Inflammatory macrophage treated with lipopolysaccharide for 4 hours (primary cell): ENCODE measurements at regions not wholly inside any gene's neighbourhood (a gene's known extent, or its start where the extent isn't known, plus 50 kb on each side); places are given as distances from the start of the nearest gene placed in this dataset.
"Not testable (repeated sequence)": the region's sequence is repeated elsewhere in the genome, so short reads cannot be mapped to it uniquely, and the experiment has no call there.

Experiments
- DNase-seq: peaks from one replicate; pipeline ENCODE4 v3.0.0-alpha.2; 2020

DNA sequence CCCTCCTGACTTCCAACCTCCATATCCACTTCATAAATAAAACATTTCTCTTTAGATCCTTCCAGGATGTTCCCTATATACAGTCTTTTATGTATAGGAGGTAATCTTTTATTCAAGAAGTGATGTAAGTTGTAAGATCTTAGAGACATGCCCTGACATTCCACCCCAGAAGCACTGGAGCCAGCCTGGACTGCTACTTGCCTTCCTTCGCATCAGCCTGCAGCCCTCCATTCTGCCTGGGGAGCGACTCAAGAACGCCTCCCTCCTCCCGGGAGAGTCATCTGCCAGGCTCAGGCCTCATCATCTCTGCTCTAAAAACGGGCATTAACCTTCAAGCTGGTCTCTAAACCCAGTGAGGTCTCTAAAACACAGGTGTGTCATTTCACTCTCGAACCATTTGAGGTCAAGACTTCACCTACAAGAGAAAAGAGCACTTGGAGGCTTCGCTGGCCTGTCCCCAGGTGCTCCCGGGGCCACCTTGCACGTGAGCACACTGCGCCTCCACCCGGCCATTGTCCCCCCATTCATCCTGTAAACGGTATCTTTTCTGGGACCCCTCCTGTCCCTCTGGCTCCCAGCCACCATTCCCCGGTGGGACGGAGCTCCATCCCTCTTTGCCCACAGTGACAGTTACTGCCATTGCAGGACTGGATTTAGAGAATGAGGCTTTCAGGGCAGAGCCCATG is 107.5 kb upstream of the PDE10A start:
- DNase-seq = no peak

DNA sequence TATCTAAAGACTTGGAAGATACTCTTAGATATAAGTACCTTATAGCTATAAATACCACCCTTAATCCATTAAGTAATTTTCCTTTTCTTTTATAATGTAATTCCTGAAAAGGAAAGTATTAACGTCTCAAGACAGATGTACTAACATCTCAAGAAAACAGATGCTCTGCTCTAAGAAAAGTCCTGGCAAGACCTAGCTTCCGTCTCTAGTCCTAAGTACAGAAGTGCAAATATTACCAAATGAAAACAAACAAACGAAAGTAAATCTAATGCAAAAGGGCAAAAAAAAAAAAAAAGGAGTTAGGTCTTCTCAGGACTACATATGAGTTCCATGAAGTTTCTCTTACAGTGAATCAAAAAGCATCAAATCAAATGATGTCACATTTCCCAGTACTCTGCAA is 106.8 kb upstream of the PDE10A start:
- DNase-seq = no peak

DNA sequence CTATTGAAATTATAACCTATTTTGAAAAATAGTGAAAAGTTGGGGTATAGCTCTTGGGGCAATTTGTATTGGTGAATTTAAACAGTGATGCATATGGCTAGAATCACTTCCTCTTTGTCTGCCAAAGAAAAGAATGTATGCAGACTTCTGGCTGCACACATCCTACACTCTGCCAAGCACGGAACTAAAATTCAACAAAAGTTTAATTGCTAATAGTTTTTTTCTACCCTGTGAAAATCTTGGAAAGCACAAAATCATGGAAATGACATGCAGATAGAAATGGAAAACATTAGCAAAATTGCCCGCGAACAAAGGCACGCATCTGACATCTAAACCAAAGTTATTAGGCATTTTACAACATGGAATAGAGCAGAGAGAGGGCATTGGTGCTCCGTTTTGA is 106.4 kb upstream of the PDE10A start:
- no peak for DNase-seq

DNA sequence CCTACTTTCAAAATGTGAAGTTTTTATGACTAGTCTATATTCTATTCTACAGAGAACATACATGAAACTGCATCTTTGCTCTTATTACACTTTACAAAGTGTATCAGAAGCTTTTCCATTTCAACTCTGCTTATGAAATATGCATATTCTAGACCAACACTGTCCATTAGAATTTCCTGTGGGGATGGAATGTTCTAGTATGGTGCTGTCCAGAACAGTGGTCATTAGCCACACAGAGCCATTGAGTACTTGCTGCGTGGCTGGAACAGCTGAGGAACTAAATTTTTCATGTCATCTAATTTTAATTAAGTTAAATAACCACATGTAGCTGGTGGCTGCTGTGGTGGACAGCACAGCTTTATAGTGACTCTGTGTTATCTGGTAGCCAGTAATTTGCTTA is 105.9 kb upstream of the PDE10A start:
- DNase-seq = no peak

DNA sequence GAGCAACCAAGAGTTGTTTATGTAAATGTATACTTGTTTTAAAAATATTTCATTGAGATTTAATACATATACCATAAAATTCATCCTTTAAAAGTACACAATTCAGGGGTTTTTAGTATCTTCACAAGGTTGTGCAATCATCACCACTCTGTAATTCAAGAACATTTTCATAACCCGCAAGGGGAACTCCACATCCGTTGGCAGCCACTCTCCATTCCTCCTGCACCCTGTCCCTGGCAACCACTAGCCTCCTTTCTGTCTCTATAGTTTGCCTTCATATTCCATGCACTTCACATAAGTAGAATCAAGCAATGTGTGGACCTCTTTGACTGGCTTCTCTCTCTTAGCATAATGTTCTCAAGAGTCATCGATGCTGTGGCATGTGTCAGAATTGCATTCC is 104.2 kb upstream of the PDE10A start:
- DNase-seq = no peak

DNA sequence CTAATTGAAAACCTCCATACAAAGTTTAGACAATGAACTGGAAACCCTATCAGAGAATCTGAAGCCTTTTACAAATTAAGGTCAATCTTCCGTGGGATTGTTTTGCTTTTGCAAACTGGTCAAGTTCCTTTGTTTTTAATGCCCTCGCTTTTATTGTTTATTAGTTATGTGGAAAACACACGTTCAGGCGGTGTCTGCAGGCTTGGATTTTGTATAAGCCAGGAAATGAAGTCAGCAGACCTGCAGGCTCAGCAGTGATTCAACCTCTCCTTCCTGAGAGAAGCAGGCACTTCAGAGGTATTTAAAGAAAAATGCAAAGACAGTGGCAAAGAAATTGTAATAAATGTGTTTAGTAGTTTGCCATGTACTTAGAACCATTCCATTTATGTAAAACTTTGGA is 103.4 kb upstream of the PDE10A start:
- no peak for DNase-seq

DNA sequence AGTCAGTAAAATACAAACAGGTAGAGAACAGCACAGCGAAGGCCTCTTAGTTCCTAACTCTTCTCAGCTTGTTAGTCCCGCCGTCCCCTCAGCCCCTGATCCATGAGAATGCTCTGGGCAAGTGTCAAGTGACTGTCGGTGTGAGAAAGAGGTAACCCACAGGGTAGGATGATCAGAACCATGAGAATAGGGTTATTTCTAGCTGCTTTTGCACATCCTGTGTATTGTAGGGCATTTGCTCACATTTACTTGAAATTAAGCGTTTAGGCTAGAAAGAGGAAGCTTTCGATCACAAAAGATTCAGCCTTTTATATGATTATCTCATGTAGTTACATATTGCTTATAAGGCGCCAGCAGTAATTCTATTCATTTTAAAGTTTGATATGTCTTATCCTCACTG is 103.0 kb upstream of the PDE10A start:
- no peak for DNase-seq

DNA sequence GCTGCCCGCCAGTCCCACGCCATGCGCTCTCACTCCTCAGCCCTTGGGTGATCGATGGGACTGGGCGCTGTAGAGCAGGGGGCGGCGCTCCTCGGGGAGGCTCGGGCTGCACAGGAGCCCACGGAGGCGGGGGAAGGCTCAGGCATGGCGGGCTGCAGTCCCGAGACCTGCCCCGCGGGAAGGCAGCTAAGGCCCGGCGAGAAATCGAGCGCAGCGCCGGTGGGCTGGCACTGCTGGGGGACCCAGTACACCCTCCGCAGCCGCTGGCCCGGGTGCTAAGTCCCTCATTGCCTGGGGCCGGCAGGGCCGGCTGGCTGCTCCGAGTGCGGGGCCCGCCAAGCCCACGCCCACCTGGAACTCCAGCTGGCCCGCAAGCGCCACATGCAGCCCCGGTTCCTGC is 102.2 kb upstream of the PDE10A start:
- not testable (repeated sequence) for DNase-seq

DNA sequence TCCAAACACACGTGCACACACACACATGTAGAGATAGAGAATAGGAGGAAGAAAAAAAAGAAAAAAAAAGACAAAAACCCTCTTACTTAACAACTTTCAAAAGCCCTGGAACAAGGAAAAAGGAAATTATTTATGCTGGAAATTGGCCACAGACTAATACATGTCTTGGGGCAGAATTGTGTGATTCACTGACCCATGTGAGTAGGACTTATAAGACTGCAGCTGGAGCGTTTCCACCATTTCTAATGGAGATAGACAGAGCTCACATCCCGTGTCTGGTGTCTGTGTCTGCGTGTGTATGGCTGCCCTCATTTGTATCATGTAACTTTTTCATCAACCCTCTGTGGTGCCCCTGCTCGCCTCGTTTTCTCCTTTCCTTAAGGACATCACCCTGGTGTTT is 99.8 kb upstream of the PDE10A start:
- no peak for DNase-seq

DNA sequence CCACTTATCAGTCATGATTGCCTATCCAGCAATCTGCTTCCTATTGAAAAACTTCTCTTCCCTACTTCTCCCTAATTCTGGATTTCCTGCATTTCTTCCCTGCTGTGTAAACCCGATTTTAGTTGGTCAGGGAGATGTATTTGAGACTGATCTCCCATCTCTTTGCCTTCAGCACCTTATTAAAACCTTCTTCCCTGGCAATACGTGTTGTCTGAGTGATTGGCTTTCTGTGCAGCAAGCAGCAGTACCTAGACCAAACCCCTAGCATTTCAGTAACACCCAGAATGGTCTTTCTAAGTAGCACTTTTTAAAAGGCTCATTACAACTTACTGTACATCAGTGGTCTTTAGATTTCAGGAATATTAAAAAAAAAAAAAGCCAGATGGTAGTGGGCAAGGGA is 99.1 kb upstream of the PDE10A start:
- DNase-seq = no peak

DNA sequence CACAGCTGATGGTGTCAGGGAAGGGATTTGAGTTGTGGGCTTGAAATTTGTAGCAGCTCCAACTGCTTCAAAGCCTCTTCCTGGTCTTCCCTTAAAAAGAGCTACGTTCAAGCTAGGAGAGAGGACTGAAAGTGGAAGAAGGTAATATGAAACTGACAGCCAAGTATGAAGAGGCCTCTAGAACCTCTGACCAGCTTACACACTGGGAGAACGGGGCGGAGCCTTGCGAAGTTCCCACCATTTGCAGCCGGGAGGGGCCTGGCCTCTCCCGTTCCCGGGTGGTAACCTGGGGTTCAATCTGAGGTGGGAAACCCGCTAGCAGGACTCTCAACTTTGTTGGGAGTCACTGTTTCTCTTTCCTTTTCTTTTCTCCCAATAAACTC is 97.8 kb upstream of the PDE10A start:
- DNase-seq = no peak

DNA sequence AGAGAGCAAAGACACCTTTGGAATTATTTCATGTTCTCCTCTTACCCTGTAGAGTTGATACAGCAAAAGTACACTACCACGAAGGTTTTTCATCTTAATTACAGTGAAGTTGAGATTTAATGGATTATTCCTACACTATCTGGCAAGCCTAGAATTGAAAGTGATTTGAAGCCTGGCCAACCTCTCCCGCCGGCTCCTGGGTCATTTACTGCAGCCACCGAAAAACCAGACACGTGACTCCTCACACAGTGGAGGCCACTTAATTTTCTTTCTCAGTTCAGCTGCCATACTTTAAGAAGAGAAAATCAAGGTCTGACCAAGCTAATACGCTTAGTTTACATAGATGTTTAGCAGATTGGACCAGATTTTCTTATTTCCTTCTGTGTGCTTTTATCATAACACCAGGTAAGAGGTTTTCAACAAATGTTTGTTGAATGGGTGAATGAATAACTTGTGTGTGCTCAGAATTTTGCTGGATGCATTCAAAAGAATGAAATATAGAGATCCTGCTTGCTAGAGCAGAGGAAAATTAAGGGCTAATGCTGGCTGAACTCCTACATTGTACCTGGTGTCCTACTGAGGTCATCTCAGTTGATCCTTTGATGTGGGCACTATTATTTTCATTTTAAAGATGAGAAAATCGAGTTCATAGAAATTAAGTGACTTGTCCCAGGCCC is 97.2 kb upstream of the PDE10A start:
- DNase-seq = no peak

DNA sequence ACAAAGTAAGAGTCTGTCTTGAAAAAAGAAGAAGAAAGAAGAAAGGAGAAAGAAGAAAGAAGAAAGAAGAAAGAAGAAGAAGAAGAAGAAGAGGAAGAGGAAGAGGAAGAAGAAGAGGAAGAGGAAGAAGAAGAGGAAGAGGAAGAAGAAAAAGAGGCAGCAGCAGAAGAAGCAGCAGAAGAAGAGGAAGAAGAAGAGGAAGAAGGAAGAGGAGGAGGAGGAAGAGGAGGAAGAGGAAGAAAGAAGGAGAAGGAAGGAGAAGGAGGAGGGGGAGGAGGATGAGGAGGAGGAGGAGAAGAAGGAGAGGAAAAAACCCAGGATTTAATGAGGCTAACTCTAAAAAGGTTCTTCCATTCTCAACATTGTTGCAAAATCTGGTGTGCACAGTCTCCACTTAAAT is 95.4 kb upstream of the PDE10A start:
- no peak for DNase-seq

DNA sequence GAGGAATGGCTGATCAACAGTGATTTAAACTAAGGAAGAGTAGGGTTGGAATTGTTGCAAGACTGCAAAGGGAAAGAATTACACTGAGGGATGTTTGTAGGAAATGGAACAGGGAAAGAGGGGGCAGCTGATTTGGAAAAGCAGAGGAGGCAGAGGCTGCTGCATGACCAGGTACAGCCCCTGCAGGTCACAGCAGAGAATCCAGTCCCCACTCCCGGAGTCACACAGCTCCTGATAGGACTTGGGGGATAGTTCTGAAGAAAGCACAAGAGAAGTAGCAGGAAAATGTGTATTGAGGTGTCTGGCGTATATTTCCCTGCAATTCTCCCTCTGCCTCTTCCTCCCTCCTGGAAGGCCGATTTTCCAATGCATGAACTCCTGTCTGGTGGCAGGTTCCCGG is 92.5 kb upstream of the PDE10A start:
- no peak for DNase-seq

DNA sequence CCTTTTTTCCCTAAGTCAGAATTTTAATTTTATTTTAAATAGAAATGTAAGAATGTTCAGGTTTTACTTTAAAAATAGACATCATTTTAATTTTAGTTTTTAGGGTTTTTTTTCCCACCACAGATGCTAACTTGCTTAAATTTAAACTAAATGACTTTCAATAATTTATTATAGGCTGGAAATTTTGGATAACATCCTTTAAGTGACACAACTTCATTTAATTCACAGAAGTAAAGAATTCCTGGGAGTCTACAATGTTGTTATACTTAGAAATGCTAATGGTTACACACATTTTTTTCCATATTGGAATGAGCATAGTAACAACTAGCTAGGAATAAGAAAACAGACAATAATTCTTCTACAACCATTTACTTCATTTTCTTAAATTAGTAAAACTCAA is 90.5 kb upstream of the PDE10A start:
- DNase-seq = no peak

DNA sequence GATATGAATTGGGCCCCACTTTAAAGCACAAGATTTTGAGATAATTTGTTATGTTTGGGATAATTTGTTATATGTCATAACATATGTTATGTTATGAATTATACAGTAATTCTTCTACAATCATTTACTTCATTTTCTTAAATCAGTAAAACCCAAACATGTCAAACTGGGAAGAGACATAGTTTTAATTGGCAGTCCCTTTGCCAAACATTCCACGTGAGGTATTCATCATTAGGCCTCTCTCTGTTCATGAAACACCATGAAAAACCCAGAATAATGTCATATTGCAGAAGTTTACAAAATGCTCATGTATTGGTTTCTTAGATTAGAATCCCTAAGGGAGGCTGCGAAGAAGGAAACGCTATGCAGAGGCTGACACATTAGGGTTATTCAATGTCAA is 89.4 kb upstream of the PDE10A start:
- no peak for DNase-seq

DNA sequence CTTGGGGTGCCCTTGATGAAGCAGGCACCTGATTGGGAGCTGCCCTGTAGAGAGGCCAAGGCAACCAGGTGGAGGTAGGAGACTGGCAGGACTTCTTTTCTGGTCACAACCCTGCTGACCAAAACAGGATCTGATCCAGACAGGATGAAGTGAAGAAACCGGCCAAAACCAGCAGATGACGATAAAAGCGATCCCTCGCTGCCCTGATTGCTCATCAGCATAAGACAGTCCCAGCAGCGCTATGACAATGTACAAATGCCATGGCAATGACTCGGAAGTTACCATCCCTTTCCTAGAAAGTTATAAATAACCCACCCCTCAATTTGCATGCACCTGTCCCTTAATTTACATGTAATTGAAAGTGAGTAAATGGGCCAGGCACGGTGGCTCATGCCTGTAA is 88.4 kb upstream of the PDE10A start:
- no peak for DNase-seq

DNA sequence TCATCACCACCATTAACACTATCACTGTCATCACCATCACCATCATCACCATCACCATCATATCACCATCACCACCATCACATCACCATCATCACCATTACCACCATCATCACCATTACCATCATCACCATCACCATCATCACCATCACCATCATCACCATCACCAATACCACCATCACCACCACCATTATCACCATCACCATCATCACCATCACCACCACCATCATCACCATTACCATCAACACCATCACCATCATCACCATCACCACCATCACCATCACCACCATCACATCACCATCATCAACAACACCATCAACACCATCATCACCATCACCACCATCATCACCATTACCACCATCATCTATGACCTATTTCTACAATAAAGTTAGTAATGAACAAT is 86.1 kb upstream of the PDE10A start:
- no peak for DNase-seq

DNA sequence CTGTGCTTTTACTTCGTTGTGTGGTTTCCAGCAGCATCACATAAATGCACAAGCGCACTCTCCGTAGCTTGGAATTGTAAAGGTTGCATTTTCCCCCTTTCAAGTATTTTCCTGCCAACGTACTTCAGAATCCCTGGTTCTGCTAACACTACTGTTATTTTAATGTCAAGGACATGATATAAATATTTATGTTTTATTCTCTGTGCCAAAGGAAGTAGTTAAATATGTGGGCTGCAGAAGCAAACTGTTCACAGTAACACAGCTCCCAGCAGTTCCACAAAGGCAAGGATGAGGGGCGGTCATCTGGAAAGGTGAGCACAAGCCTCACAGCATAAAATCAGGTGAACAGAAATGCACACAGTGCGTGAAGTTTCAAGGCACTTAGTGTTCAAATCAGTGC is 85.3 kb upstream of the PDE10A start:
- no peak for DNase-seq

DNA sequence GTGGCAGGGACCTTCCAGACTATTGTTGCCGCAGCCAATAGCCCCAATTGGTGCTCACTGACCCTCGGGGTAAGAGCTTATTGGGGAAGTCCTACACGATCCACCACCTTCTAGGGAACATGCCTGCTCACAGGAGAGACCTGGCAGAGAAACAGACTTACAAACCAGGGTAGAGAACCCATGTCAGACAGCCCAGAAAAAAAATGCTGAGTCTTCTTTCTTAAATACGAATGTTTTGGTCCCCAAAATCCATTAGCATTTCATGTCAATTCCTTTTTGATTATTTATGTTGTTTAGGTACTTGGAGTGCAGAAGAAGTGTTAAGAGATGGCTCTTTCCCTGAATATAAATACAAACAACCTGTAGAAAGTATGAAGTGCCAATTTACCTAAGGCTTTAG is 84.9 kb upstream of the PDE10A start:
- no peak for DNase-seq

DNA sequence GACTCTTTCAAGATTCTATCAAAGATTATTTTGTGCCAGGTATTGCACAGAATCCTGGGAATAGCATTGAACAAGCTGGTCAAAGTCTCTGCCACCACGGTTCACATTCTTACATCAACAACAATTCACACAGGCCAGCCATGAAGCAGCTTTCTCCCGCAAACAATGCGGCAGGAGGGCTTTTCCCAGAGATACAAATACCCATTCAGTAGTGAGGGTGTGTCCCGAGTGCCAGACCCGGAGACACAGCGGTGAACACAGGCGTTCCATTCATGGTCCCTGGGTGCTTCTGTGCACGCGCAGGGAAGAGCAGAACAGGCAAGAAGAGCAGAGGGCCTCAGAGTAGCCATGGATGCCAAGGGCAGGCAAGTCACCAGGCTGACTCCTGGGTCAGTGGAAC is 83.3 kb upstream of the PDE10A start:
- DNase-seq = no peak

DNA sequence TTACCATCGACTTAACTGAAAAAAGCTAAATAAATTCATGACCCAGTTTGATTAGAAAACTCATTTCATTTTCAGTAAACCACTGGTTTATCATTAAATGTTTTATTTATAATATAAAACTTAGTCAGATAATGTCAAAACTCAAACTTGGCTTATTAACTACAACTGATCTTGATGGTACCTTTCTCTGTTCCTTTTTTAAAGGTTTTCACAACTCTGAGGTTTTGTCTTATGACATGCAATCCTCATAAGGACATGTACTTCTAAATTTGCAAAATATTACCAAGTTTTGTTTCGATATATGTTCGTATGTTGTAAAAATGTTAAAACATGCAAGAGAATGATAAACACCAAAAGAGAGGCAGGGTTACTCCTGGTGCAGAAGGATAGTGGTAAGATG is 82.5 kb upstream of the PDE10A start:
- DNase-seq = no peak

DNA sequence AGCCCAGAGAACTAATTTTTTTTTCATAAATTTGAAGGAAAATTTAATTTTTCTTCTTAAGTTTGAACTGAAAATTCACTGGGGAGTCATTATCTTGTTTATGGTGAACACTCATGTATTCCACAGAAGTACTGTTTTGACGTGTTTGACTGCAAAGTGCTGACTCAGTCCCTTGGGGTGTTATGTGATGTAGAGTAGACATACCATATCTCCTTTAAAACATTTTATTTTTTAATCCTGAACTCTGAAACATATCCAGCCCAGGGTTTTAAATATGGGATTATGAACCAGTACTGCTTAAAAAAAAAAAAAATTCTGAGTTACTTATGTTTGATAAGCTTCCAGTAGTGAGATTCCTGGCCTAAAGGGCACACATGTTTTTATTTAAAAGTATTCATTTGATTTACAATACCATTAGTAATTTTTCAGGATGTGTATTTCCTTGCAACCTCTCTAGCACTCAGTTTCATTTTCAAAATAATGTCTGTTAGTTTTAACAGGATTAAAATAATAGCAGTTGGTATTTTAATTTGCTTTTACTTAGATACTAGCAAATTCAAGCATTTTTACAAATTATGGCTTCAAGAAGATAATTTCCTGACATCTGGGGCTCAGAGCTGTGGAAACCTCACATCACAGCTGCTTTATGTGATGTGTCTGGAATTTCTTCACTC is 81.7 kb upstream of the PDE10A start:
- no peak for DNase-seq

DNA sequence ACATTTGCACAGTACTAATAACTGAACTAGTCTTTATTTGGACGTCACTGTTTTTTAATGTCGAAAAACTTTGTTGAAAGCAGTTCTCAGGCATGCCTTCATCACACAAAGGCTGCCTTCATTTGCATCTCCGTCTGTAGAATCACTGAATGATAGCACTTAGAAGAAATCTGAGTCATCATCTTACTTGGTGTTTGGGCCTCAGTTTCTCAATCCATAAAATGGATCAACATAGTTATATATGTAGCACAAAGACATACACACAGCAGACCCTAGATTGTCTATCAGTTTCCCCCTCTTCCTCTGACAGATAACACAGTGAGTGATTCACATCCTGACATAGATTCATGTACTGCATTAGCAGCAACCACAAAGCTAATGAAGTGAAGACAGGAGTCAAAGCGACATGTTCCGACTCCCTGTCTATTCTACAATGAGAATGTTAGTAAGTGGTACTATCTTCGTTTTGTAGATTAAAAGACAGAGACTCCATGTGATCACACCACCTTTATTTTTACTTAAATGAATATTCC is 80.4 kb upstream of the PDE10A start:
- no peak for DNase-seq
